Esophagus squamous epithelium (tissue), 5 donors: ENCODE measurements at regions not wholly inside any gene's neighbourhood (a gene's known extent, or its start where the extent isn't known, plus 50 kb on each side); places are given as distances from the start of the nearest gene placed in this dataset.

Experiments used
- DNase-seq: peaks from one replicate; lab custom pipeline; 2025; lab: John Stamatoyannopoulos, UW
- H3K27ac ChIP-seq, 4 donors: fragments of 200-600 bp; sonication (generic); one replicate each; pipeline ENCODE4 v1.5.1; 2016 to 2019; ENCODE audit warnings: mild to moderate bottlenecking in 1 of 4
- H3K27me3 ChIP-seq, 4 donors: fragments of 200-600 bp; sonication (generic); 1 replicate in 3 of 4; 2 replicates in 1 of 4; pipeline versions ENCODE4 v1.5.1 to v1.6.0; 2017 to 2021; ENCODE audit warnings: antibody characterized with exemption in 1 of 4
- H3K36me3 ChIP-seq, 3 donors: fragments of 200-600 bp; sonication (generic); one replicate each; pipeline ENCODE4 v1.5.1; 2016 to 2019
- H3K4me1 ChIP-seq, 3 donors: fragments of 200-600 bp; sonication (generic); one replicate each; pipeline ENCODE4 v1.5.1; 2017 to 2019
- H3K4me3 ChIP-seq, 4 donors: fragments of 200-600 bp; sonication (generic); 1 replicate in 3 of 4; 2 replicates in 1 of 4; pipeline ENCODE4 v1.5.1; 2016 to 2019; ENCODE audit warnings: mild to moderate bottlenecking in 2 of 4, moderate library complexity in 1 of 4
- H3K9me3 ChIP-seq, 3 donors: fragments of 200-600 bp; sonication (generic); one replicate each; pipeline ENCODE4 v1.5.1; 2016 to 2019
- POLR2A ChIP-seq, 4 donors: fragments of 450-650 bp; IDR thresholded peaks; one replicate each; pipeline ENCODE4 v1.6.1; 2017; ENCODE audit warnings: antibody characterized with exemption in 4 of 4, mild to moderate bottlenecking in 4 of 4, moderate library complexity in 3 of 4
- WGBS, 2 donors: methylation state at CpG; one replicate each; pipeline ENCODE4 v1.1.5; 2018; 5-methylcytosine and 5-hydroxymethylcytosine counted together
- intact Hi-C: fragments of 100-400 bp; cut with DNase I; formaldehyde crosslinking; loops from one replicate; pipeline ENCODE4 v1.15.0; 2022
- TF ChIP-seq, protein P1 (sequence below), 6 experiments: fragments of 450-650 bp in 4 of 6; fragments of 200-600 bp in 2 of 6; sonication (generic) in 2 of 6; IDR thresholded peaks; one replicate each; pipeline ENCODE4 v1.5.1; 2016 to 2019; ENCODE audit warnings: antibody characterized with exemption in 6 of 6, mild to moderate bottlenecking in 4 of 6, moderate library complexity in 4 of 6
- donor health status: DM: yes; HTN: yes; CAD: no.

DNA sequence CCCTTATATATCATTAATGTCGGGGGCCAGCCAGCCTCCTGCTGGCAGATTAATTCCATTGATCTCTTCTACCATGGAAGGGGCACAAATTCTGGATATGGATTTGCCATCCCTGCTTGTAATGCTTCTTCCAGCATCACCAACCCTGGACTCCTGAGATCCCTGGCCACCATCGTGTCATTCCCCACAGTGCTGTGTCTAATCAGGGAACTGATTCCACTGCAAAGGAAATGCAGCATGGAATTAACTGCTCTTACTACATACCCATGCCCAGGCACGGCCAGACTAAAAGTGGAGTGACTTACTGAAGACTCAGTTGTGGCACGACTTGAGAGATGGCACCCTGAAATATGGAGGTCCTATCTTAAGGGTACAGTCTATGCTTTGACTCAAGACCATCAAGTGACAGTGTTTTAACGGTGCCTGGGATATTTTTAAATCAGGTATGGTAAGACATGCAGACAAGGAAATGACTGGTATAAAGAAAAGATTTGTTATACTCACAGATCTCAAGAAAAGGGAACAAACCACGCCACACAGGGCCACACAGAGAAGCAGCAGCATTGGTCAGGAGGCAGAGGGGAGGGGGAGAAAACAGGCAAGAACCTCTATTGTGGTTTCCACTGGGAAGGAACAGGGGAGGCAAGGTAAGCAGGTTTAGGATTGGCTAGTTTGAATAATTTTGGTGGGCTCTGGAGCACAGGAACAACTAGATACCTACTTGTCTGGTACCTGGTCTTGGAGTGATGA, 65.1 kb downstream of the IGLL5 start:
- H3K27me3 ChIP-seq = peaks cover 0 to 85% (median 0%) of the 10 kb centered on the region in 4 donors
- DNase-seq = no peak
- H3K4me3 ChIP-seq = no peak overlapping the region
- intact Hi-C loops = loop anchor here (10.0 kb wide), 1 partner anchor 432 kb away; no protein-coding TSS in a partner anchor
- peaks cover 0 to 5% (median 0%) of the 10 kb centered on the region in 3 donors for H3K4me1 ChIP-seq
- no peaks in the 10 kb centered on the region for H3K9me3 ChIP-seq
- TF ChIP-seq, protein P1, sequence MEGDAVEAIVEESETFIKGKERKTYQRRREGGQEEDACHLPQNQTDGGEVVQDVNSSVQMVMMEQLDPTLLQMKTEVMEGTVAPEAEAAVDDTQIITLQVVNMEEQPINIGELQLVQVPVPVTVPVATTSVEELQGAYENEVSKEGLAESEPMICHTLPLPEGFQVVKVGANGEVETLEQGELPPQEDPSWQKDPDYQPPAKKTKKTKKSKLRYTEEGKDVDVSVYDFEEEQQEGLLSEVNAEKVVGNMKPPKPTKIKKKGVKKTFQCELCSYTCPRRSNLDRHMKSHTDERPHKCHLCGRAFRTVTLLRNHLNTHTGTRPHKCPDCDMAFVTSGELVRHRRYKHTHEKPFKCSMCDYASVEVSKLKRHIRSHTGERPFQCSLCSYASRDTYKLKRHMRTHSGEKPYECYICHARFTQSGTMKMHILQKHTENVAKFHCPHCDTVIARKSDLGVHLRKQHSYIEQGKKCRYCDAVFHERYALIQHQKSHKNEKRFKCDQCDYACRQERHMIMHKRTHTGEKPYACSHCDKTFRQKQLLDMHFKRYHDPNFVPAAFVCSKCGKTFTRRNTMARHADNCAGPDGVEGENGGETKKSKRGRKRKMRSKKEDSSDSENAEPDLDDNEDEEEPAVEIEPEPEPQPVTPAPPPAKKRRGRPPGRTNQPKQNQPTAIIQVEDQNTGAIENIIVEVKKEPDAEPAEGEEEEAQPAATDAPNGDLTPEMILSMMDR (IDR thresholded peaks at IDR 0.05) = no peak
- TF ChIP-seq POLR2A (IDR thresholded peaks at IDR 0.05) = no peak
- no peaks in the 10 kb centered on the region for H3K36me3 ChIP-seq
- 52 to 66% methylated on average over 4 to 5 of the region's 6 CpGs for WGBS, 2 donors
- no peak overlapping the region for H3K27ac ChIP-seq

GRCh38 chr22:22953791-22954190, 66.2 kb downstream of the IGLL5 start:
- Histone ChIP-seq H3K27me3 (peaks cover 0 to 88% (median 0%) of the 10 kb centered on the region in 4 donors), H3K27ac (no peak overlapping the region), H3K4me1 (peaks cover 0 to 5% (median 0%) of the 10 kb centered on the region in 3 donors), H3K9me3 (no peaks in the 10 kb centered on the region), H3K4me3 (no peak overlapping the region), H3K36me3 (no peaks in the 10 kb centered on the region)
- TF ChIP-seq, protein P1 (IDR thresholded peaks at IDR 0.05) = no peak
- TF ChIP-seq POLR2A (IDR thresholded peaks at IDR 0.05) = no peak
- intact Hi-C loops = loop anchor here (10.0 kb wide), 1 partner anchor 431 kb away; no protein-coding TSS in a partner anchor
- DNase-seq = no peak
- WGBS, 2 donors = 67 to 73% methylated on average over 5 of the region's 5 CpGs

DNA sequence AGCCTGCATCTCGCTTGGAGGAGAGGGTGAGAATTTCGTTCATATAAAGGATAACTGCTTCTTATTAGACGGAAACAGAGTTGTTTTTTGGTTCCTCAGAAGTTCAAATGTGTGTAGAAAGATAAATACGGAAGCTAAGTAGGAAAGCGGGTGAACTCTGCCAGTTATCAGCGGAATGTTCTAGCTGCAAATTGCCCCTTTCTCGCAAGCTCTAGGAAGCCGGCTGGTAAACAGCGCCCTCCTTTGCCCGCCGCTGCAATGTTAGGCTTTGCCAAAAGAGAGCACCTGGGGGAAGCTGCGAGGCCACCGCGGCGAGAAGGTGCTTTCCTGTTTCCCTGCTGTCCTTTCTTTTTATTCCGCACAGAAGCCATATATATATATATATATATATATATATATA, 67.0 kb downstream of the IGLL5 start:
- intact Hi-C loops = loop anchor here (10.0 kb wide), 1 partner anchor 430 kb away; no protein-coding TSS in a partner anchor
- no peak overlapping the region for H3K4me3 ChIP-seq
- no peak overlapping the region for H3K27ac ChIP-seq
- TF ChIP-seq POLR2A (IDR thresholded peaks at IDR 0.05) = no peak
- TF ChIP-seq, protein P1 (IDR thresholded peaks at IDR 0.05) = peak in 1 of 6 experiments; percentile 11
- H3K4me1 ChIP-seq = peaks cover 0 to 5% (median 0%) of the 10 kb centered on the region in 3 donors
- peaks cover 0 to 79% (median 0%) of the 10 kb centered on the region in 4 donors for H3K27me3 ChIP-seq
- H3K36me3 ChIP-seq = no peaks in the 10 kb centered on the region
- no peak for DNase-seq
- 17 to 32% methylated on average over 15 to 16 of the region's 16 CpGs for whole genome bisulfite sequencing, 2 donors
- H3K9me3 ChIP-seq = no peaks in the 10 kb centered on the region

- no peaks in the 10 kb centered on the region for H3K9me3 ChIP-seq
- peaks cover 0 to 5% (median 0%) of the 10 kb centered on the region in 3 donors for H3K4me1 ChIP-seq
- no peak overlapping the region for H3K27ac ChIP-seq
- peaks cover 0 to 72% (median 0%) of the 10 kb centered on the region in 4 donors for H3K27me3 ChIP-seq
- WGBS, 2 donors = 21 to 38% methylated on average over 5 of the region's 5 CpGs
- intact Hi-C loops = loop anchor here (10.0 kb wide), 1 partner anchor 429 kb away; no protein-coding TSS in a partner anchor
- H3K36me3 ChIP-seq = no peaks in the 10 kb centered on the region
- DNase-seq = no peak
- H3K4me3 ChIP-seq = no peak overlapping the region
- TF ChIP-seq, protein P1 (IDR thresholded peaks at IDR 0.05) = no peak
- TF ChIP-seq POLR2A (IDR thresholded peaks at IDR 0.05) = no peak
Measured at GRCh38 chr22:22955276-22955798, 67.7 kb downstream of the IGLL5 start.
